ENCODE measurements at regions not wholly inside any gene's neighbourhood (a gene's known extent, or its start where the extent isn't known, plus 50 kb on each side); places are given as distances from the start of the nearest gene placed in this dataset.

DNA sequence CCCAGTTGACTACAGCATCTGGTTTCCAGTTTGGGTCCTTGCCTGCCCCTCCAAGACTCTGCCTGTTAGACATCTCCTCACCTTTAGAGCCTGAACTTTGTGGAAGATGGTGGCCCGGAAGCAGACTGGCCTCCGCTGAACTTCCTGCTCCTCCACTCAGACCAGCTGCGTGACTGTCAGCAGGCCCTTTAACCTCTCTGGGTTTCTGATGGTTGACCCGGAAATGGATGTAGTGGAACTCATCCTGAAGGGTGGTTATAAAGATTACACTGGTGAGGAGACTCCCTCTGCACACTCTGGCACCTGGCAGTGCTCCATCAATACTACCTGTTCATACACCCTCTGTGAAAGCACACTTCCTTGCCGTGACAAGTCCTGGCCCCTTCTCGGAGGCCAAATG, 151.9 kb upstream of the TLE3 start:
- 91% methylated on average over 6 of the region's 6 CpGs for WGBS
- H3K4me1 ChIP-seq (ENCODE audit: insufficient read depth, low read length) = peaks cover 11% of the 10 kb centered on the region
- no peak overlapping the region for H3K9ac ChIP-seq (ENCODE audit: low read depth, low read length)
- no peak overlapping the region for H3K4me3 ChIP-seq (ENCODE audit: low read length)
- H3K27me3 ChIP-seq (ENCODE audit: insufficient read depth, low read length) = no peaks in the 10 kb centered on the region
- H3K9me3 ChIP-seq (ENCODE audit: insufficient read depth, low read depth, low read length) = no peaks in the 10 kb centered on the region
- no peaks in the 10 kb centered on the region for H3K36me3 ChIP-seq (ENCODE audit: insufficient read depth, low read length)
- no peak overlapping the region for H3K27ac ChIP-seq (ENCODE audit: low read depth, low read length)

DNA sequence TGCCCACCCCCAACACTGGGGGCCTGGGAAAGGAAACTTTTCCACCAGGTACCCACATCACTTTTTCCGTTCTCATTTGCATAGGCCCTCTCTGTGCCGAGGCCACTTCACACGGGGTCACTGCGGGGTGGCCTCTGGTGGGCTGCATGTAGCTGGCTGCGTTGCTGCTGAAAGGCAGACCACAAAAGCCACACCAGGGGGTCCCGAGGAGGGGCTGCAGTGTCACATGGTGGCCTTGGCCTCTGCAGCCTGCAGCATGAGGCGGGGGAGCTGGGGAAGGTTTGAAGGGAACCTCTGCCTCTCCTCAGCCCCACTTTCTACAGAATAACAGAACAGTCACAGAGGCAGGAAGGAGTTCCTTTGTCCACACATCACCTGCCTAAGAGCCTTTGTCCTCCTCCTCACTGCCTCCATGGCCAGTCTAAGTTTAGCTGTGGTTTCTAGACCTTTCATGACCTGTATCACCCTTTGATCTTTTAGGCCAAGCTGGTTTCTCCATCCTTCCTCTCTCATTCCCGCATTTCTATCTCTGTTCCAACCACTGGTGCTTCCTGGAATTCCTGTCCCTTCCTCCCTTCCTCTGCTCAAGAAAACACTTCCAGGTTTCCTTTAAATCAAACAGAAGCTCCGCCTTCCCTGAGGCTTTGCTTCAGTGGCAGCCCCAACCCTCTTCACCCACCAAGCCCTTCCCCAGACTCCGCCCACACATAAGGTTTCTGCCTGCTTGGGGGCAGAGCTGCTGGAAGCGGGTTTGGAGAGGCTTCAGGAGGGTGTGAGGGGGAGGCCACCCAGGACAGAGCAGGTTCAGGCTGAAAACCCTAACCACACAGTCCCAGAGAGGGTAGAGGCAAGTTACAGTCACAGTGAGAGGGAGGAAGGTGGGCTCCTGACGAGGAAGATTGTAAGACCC, 150.7 kb upstream of the TLE3 start:
- Histone ChIP-seq H3K9ac (ENCODE audit: low read depth, low read length) (no peak overlapping the region), H3K4me3 (ENCODE audit: low read length) (no peak overlapping the region), H3K27me3 (ENCODE audit: insufficient read depth, low read length) (no peaks in the 10 kb centered on the region), H3K9me3 (ENCODE audit: insufficient read depth, low read depth, low read length) (no peaks in the 10 kb centered on the region), H3K36me3 (ENCODE audit: insufficient read depth, low read length) (no peaks in the 10 kb centered on the region), H3K27ac (ENCODE audit: low read depth, low read length) (no peak overlapping the region), H3K4me1 (ENCODE audit: insufficient read depth, low read length) (peaks cover 11% of the 10 kb centered on the region)
- 69% methylated on average over 11 of the region's 12 CpGs for WGBS

DNA sequence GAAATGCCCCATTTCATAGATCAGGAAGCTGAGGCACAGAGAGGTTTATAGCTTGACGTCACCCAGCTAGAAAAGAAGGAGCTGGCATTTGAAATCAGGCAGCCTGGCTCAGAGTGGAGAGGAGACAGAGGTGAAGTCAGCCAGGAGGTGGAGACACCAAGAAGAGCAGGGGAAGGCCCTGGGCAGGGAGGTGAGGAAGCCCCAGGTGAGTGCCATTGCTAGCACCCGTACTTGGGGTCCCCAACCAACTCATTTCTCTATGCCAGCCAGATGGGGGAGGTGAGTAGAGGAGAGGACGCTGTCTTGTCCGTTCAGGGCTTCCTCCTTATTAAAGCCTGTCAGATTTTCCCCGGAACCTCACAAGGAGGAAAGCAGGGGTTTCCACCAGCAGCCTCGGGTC, 149.6 kb upstream of the TLE3 start:
- Histone ChIP-seq H3K27me3 (ENCODE audit: insufficient read depth, low read length) (no peaks in the 10 kb centered on the region), H3K27ac (ENCODE audit: low read depth, low read length) (no peak overlapping the region), H3K9ac (ENCODE audit: low read depth, low read length) (no peak overlapping the region), H3K9me3 (ENCODE audit: insufficient read depth, low read depth, low read length) (no peaks in the 10 kb centered on the region), H3K36me3 (ENCODE audit: insufficient read depth, low read length) (no peaks in the 10 kb centered on the region), H3K4me1 (ENCODE audit: insufficient read depth, low read length) (peaks cover 13% of the 10 kb centered on the region), H3K4me3 (ENCODE audit: low read length) (no peak overlapping the region)
- WGBS = 88% methylated on average over 5 of the region's 6 CpGs

- Histone ChIP-seq H3K27ac (ENCODE audit: low read depth, low read length) (no peak overlapping the region), H3K4me1 (ENCODE audit: insufficient read depth, low read length) (peaks cover 11% of the 10 kb centered on the region), H3K4me3 (ENCODE audit: low read length) (no peak overlapping the region), H3K9me3 (ENCODE audit: insufficient read depth, low read depth, low read length) (no peaks in the 10 kb centered on the region), H3K27me3 (ENCODE audit: insufficient read depth, low read length) (no peaks in the 10 kb centered on the region), H3K36me3 (ENCODE audit: insufficient read depth, low read length) (no peaks in the 10 kb centered on the region), H3K9ac (ENCODE audit: low read depth, low read length) (no peak overlapping the region)
- WGBS = 84% methylated on average over 8 of the region's 8 CpGs
Measured at GRCh38 chr15:70246623-70247220, 149.0 kb upstream of the TLE3 start.

DNA sequence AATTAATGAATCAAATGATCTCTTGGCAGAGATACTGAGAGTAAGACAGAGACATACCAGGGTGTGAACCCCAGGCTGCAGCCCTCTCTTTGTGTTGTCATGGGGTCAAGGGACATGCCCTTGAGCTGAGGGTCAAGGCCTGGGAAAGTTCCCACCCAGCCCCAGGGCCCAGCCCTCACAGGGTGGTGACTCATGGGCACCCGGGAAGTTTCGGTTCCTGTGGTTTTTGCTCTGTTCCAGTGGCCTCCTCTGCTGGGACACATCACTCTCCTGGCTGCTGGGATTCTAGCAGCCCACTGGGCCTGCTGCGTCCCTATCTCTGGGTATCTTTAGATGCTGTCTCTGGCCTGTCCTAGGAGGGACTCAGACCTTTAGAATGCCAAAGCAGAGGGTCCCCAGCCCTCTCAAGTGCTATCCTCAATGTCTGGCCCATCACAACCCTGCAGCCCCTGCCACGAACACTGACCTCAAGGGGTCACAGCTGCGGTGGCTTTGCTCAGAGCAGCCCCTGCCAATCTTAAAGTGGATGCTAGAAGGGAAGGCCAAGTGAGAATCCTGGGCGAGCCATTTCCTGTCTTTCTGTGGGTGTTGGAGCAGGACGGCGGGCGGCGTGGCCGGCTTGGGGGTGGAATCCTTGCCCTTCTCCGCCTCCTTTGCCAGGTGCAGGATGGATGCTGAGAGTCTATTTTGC, 148.4 kb upstream of the TLE3 start:
- Histone ChIP-seq H3K9me3 (ENCODE audit: insufficient read depth, low read depth, low read length) (no peaks in the 10 kb centered on the region), H3K27ac (ENCODE audit: low read depth, low read length) (no peak overlapping the region), H3K4me1 (ENCODE audit: insufficient read depth, low read length) (peaks cover 11% of the 10 kb centered on the region; the same call in 1 of the 2 replicates), H3K4me3 (ENCODE audit: low read length) (no peak overlapping the region), H3K9ac (ENCODE audit: low read depth, low read length) (no peak overlapping the region), H3K27me3 (ENCODE audit: insufficient read depth, low read length) (no peaks in the 10 kb centered on the region), H3K36me3 (ENCODE audit: insufficient read depth, low read length) (no peaks in the 10 kb centered on the region)
- WGBS = 88% methylated on average over 12 of the region's 12 CpGs

GRCh38 chr15:70244978-70245542, 147.3 kb upstream of the TLE3 start:
- H3K36me3 ChIP-seq (ENCODE audit: insufficient read depth, low read length) = no peaks in the 10 kb centered on the region
- WGBS = 97% methylated on average over 9 of the region's 9 CpGs
- peaks cover 11% of the 10 kb centered on the region; the same call in 1 of the 2 replicates for H3K4me1 ChIP-seq (ENCODE audit: insufficient read depth, low read length)
- no peak overlapping the region for H3K4me3 ChIP-seq (ENCODE audit: low read length)
- no peaks in the 10 kb centered on the region for H3K27me3 ChIP-seq (ENCODE audit: insufficient read depth, low read length)
- no peak overlapping the region for H3K27ac ChIP-seq (ENCODE audit: low read depth, low read length)
- no peak overlapping the region for H3K9ac ChIP-seq (ENCODE audit: low read depth, low read length)
- H3K9me3 ChIP-seq (ENCODE audit: insufficient read depth, low read depth, low read length) = no peaks in the 10 kb centered on the region

- Histone ChIP-seq H3K27me3 (ENCODE audit: insufficient read depth, low read length) (no peaks in the 10 kb centered on the region), H3K27ac (ENCODE audit: low read depth, low read length) (no peak overlapping the region), H3K4me3 (ENCODE audit: low read length) (no peak overlapping the region), H3K4me1 (ENCODE audit: insufficient read depth, low read length) (peaks cover 11% of the 10 kb centered on the region; the same call in 1 of the 2 replicates), H3K9me3 (ENCODE audit: insufficient read depth, low read depth, low read length) (no peaks in the 10 kb centered on the region), H3K9ac (ENCODE audit: low read depth, low read length) (no peak overlapping the region), H3K36me3 (ENCODE audit: insufficient read depth, low read length) (no peaks in the 10 kb centered on the region)
- 75% methylated on average over 7 of the region's 7 CpGs for WGBS
Measured at GRCh38 chr15:70243686-70244540, 146.2 kb upstream of the TLE3 start.

DNA sequence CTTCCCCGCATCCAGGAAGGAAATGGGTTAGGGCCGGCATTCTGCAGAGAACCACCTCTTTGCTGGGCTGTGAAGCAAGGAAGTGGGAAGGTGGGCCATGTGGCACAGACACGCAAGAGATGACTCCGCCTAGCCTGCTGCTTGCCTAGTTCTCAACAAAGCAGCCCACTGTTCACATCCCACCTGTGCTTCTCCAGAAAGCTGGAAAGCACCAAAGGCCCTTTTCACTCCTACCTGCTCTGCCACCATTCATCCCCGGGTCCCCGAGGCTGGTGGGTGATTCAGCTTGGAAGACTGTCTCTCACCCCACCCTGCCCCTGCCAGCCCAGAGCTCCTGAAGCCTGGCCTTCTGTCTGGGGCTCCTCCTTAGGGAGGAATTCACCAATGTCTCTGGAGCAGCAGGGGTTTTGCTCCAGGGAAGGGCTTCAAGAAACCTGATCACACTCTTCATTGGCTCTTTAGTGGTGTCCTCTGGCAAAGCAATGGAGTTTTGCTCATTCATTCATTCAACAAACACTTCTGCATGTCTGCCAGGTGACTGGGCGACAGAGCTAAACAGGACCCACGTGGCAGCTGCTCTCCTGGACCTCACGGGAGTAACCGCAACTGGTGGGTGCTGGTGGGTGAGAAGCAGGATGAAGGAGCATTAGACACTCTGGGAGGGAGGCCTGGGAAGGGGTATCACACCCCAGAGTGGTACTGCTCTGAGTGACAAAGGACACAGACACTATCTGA, 145.4 kb upstream of the TLE3 start:
- no peak overlapping the region for H3K4me3 ChIP-seq (ENCODE audit: low read length)
- H3K9ac ChIP-seq (ENCODE audit: low read depth, low read length) = no peak overlapping the region
- 82% methylated on average over 10 of the region's 10 CpGs for WGBS
- 0 out of 2 replicates have a peak, but pooled peaks cover 4% of the 10 kb centered on the region for H3K4me1 ChIP-seq (ENCODE audit: insufficient read depth, low read length)
- no peaks in the 10 kb centered on the region for H3K27me3 ChIP-seq (ENCODE audit: insufficient read depth, low read length)
- H3K36me3 ChIP-seq (ENCODE audit: insufficient read depth, low read length) = no peaks in the 10 kb centered on the region
- H3K9me3 ChIP-seq (ENCODE audit: insufficient read depth, low read depth, low read length) = no peaks in the 10 kb centered on the region
- H3K27ac ChIP-seq (ENCODE audit: low read depth, low read length) = no peak overlapping the region

DNA sequence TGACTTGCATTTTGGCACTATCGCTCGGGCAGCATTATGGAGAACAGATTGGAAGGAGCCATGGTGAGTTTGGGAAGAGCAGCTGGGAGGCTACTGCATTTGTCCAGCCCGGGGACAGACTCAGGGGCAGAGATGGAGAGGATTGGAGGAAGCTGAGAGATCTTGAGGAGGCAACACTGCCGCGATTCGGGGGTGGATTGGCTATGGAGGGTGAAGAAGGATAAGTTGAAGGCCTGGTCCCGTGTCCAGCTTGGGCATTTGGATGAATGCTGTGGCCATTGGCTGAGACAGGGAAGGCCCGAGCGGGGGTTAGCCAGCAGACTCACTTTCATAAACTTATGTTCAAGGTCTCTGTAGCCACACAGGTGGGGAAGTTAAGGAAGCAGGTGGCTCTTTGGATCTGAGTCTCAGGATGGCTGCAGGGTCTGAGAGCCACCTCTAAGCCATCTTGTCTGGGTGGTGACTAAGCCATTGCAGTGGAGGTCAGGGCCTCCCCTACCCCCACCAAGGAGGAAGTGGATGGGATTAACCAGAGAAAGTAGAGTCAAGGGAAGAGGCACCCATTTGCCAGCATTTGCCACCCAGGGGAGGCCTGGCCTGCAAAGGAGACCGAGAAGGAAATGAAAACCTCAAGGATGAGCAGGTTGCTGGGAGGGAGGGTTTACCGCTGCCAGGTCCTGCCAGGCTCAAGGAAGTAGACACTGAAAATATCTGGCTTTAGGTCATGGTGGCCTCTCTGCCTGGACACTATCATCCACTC, 144.0 kb upstream of the TLE3 start:
- Histone ChIP-seq H3K9ac (ENCODE audit: low read depth, low read length) (no peak overlapping the region), H3K27me3 (ENCODE audit: insufficient read depth, low read length) (no peaks in the 10 kb centered on the region), H3K27ac (ENCODE audit: low read depth, low read length) (no peak overlapping the region), H3K4me3 (ENCODE audit: low read length) (no peak overlapping the region), H3K4me1 (ENCODE audit: insufficient read depth, low read length) (0 out of 2 replicates have a peak, but pooled peaks cover 3% of the 10 kb centered on the region), H3K9me3 (ENCODE audit: insufficient read depth, low read depth, low read length) (no peaks in the 10 kb centered on the region), H3K36me3 (ENCODE audit: insufficient read depth, low read length) (no peaks in the 10 kb centered on the region)
- WGBS = 95% methylated on average over 11 of the region's 11 CpGs
